HG03460 (cell line): ENCODE measurements at regions not wholly inside any gene's neighbourhood (a gene's known extent, or its start where the extent isn't known, plus 50 kb on each side); places are given as distances from the start of the nearest gene placed in this dataset.

Experiments used
- ATAC-seq: cut with Tn5 transposase; IDR thresholded peaks from one replicate; pipeline ENCODE4 v1.9.1; 2021; ENCODE audit not compliant: unreplicated experiment

DNA sequence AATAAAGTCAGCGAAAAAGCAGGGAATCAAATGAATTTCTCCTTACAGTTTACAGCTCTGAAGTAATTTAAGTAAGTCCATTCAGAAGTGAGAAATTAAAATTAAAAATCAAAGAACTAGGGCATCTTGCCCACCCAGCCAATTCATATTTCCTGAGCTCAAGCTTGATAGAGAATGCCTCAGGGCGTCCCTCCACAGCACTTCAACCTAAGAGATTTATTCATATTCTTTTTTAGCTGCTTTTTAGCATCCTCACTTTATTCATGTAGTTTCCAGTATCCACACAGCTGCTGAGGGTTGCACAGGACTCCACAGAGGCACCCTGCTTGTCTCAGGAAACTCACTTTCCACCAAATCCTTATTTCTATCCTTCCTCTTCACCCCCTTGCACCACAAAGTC is 900.3 kb downstream of the BCL11A start:
- ATAC-seq = no peak

DNA sequence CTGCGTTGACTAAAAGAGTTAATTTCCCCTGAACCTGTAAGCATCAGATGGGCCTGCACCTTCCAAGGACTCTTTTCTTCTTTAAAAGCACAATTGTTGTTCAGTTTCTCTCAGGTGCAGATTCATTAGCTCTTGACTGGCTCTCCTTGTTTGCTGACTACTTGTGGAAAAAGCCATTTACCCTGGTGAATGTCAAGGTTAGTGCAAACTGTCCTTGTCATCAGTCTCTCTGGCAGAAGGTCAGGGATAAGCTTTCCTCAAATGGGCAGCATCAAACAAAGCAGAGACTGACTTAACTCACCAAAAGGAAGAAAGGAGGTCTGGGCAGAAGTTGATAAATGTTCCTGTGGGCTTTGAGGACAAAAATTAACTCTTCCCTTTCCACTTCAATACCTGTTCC is 922.7 kb downstream of the BCL11A start:
- ATAC-seq = no peak

DNA sequence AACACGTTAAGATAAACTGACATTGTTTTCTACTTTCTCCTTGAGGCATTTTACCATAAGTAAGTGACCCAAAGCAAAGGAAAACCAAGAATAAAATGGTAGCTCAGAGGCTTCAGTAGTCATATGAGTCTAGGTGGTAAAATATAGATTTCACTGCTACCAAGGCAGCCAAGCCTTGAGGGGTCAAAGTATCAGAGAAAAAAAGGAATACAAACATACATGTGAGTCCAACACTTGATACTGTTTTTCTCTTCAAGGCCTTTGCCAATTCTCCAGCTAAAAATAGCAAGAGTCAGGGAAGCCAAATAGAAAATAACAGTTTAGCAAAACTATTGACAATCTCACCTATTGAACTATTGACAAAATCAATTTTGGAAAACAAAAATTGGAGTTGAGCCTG is 925.9 kb downstream of the BCL11A start:
- no peak for ATAC-seq

DNA sequence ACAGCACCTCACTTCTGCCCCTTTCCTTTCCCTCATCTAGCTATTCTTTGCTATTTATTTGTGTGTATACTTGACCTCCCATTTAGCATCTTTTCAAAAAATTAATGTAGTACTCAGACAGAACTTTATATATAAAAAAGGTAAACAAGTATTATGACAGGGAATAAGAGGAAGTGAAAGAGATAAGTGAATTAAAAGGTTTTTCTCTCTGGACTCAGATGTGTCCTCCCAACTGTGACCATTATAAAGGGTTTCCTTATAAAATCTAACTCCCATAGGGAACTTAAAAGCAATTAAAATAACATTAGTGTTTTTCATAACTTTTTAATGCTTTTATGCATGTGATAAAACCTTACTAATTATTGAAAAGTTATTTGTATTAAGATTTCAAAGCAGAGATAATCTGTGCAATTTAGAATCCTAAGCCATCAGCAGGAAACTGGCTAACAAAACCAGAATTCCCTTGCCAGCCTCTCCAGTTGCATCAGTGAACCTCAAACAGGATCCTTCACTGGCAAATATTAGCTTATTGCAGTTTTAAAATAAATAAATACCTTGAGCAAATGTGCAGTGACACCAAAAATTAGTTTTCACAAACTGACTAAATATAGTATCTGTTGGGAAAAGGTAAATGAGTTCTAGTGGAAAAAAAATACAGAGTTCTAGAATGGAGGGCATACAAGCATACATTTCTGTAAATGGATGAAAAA is 930.7 kb downstream of the BCL11A start:
- ATAC-seq = no peak

DNA sequence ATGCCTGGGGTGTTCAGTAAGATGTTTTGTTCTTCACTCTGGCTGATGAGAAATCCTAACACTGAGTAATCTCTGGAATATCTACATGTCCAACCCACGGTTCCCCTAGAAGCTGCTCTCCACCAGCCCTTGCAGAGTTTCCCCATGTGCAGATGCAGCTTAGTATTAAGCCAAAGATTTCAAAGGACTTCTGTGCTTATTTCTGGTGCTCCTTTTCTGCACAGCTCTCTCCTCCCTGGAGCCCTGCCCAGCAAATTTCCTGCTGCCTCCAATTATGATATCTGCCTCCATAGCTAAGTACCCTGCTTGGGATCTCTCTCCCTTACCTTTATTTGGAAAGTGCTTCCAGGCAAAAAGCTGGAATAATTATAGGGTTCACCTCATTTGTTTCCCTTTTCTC is 949.3 kb downstream of the BCL11A start:
- ATAC-seq = no peak

DNA sequence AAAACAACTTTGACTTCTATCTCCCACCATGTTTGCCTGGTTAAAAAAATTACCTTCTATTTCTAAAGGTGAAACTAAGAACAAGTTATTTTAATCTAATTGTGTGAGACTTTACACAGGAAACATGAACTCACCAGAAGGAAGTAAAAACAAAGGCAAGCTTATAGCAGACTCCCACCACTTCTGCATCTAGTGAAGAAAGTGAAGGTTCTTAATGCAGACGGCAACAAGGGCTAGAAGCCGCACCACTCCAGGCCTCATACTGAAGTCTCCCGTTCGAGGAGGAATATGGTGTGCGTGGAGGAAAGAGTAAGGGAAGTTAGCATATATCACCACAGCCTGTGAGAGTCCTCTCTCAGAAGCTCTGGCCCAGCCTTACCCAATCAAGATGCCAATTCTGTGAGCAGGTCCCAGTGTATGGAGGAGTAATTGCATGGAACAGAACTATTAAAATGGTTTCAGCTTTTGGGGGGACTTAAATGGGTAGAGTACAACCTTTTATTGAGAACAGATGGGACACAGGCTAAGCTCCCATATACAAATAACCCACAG is 958.7 kb downstream of the BCL11A start:
- ATAC-seq = no peak

DNA sequence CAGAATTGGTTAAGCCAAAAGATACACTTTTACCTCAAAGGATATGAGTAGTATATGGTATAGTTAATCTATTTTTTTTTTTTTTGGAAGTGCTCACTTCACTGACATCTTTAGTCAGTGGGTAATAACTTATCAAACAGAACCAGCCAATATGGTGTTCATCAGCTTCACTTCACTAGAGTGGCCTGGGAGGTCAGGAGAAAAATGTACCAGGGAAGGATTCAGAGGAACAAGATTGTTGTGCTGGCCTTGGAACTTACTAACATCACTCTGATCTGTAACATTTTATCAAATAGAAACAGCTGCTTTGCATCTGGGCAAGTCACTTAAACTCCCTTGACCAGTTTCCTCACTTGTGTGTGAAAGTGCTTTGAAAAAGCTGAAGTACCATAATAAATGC is 962.7 kb downstream of the BCL11A start:
- ATAC-seq = no peak

DNA sequence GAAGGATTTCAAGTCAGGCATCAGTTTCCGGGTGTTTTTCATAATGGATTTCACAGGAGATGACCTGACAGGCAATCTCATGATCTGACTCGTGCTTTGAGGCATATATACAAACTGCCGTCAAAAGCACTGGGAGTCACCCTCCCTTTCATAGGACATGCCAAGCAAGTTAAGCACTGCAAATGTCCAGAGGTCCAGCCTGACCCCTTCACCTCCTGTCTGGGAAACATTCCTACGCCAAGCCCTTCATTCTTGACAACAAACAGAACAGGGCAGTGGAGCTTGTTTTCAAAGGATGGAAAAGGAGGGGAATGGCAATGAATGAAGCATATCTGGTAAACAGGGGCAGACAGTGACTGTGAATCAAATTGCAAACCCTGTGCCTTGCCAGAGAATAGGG is 963.6 kb downstream of the BCL11A start:
- no peak for ATAC-seq

DNA sequence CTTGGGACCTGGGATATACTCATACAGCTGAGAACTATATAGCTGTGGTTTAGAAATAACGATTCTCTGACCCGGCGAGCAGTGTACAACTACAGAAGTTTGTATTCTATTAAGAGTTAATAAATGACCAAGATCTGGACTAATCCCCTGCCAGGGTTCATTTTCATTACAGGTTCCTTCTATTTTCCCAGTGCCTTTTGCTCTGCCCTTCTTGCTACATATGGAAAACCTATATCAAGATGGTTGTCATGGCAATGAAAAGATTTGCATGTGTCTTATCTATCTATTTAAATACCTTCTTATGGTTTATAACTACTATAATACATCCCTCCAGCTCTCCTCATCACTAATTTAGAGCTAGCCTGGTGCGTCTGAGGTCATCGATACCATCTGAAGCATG is 965.2 kb downstream of the BCL11A start:
- no peak for ATAC-seq

DNA sequence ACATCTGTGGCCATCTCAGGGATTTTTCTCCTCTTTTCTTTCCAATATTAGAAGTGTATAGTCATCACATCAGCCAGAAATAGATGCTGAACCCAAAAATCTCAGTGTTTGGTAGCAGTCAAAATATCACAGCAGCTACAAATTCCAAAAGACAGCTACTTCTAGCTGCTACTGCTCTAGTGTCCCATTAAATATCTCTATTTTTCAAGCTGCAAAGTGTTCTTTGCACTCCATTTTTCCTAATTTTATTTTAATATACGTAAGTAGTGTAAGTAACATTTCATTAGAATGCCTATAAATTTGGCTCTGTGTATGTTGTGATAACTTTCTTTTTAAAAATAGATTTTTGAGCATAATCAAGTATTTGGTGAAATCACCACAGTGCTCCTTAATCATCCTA is 967.3 kb downstream of the BCL11A start:
- ATAC-seq = no peak

DNA sequence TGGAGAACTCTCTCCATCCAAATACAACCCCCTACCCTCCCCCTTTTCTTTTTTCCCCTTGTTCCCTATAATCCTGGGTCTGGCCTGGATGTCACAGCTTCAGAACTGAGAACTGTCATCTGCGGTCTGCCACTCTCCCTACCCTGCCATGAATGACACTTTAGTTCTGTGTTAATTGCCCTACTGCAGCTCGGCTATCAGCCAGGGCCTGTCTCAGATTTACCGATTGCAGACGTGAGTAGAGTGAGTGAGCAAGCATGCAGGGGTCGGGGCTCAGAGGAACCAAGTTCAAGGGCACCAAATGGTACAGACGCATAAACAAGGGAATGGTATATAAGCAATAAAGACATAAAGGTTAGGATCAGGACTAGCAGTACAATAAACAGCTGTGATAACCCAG is 967.8 kb downstream of the BCL11A start:
- no peak for ATAC-seq

DNA sequence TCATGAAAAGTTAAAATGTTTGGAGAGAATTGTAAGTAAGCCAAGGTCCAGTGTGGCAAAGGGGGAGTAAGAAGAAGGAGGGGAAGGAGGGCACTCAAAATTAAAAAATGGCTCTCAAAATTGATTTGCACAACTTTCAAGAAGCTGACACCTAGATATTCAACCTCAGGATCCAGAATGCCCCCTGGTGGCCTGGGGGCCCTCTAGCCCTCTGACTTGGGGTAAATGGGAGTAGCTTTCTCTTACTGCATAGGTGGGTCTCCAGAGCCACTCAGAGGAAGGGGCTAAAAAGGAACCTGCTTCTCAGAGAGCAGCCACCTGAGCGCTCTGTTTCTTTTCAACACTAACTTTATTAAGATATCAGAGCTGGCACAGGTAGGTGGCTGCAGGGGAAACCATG is 968.5 kb downstream of the BCL11A start:
- ATAC-seq = no peak

DNA sequence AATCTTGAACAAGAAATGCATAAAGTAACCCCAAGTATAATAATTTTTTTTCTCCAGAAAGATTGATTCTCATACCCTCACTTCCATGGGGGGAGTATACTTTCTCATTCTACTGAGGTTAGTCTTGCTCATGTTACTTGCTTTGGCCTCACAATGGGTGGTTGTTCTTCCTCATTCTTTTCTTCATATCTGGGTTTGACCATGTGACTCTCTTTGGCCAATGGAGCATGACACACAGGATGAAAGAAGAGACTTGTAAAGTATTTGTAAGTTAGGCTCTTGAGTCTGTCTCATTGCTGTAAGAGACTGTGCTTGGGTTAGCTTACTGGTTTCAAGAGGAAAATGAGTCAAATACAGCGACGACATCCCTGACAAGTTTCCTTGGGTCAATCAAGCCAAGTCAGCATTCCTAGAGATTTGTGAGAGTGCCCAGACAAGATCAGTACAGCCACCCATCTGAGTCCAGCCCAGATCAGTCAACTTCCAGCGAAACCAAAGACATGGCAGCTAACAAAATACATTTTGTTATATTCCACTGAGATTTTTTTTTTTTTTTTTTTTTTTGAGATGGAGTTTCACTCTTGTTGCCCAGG is 970.2 kb downstream of the BCL11A start:
- ATAC-seq = no peak

DNA sequence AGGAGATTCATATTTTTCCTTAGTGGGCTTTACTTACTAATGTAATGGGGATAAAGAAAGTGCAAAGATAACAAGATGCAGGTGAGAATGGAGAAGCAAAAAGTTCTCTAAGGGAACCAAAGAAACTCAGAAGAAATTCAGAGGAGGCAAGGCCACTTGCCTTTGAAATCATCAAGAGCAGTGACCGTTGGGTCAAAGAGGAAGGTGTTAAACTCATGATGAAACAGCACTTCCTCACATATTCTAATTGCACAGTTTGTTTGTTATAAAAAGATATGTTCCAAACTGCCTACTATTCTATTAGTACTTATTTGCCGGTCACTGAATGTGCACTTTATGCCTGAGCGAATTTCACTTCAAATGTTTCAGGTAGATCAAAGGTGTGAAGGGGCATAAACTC is 975.1 kb downstream of the BCL11A start:
- ATAC-seq = no peak

DNA sequence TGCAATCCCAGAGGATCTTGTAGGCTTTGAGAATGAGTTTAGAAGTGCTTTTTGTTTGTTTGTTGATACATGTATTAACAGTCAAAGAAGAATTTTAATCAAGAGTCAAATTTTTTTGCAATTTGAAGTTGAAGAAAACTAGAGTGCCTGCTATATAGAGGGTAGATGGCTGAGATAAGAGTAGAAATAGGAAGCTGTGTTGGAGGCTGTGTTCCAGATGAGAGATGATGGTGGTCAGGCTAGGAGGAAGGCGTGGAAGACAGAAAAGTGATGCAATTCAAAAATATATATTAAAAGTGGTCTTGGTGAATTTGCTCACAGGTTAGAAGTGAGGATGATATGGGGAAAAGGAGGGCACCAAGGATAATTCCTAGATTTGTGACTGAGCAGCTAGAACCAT is 978.3 kb downstream of the BCL11A start:
- ATAC-seq = no peak

DNA sequence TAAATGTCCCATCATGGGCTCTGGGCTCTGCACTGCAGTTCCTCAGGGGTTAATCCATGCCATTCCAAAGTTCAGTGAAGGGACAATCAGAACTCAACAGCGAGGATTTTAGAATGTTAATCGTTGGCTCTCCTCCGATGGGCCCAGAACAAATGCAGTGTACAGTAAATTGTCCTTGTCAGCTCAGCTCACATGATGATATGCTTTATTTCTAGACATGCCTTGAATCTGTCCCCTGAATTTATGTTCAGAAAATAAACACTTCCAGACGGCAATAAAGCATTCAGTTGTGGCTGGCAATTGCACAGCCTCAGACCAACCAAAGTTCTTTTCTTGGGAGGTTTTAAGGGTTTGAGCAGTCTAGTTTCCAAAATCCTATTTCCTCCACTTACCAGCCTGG is 981.2 kb downstream of the BCL11A start:
- ATAC-seq = no peak

DNA sequence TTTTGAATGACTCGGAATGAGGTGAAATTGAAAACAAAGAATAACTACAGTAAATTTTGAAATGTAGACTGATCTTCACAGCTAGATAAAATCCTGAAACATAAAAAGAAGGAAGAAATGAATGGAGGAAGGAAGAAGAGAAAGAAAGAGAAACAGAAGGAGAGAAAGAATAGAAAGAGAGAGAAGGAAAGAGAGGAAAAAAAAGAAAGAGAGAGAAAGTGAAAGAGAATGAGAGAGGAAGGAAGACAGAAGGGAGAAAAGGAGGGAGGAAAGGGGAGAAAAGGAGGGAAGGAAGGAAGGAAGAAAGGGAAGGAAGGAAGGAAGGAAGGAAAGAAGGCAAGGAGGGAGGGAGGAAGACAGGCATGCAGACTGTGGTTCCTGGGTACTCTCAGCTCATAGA is 982.6 kb downstream of the BCL11A start:
- ATAC-seq = no peak

DNA sequence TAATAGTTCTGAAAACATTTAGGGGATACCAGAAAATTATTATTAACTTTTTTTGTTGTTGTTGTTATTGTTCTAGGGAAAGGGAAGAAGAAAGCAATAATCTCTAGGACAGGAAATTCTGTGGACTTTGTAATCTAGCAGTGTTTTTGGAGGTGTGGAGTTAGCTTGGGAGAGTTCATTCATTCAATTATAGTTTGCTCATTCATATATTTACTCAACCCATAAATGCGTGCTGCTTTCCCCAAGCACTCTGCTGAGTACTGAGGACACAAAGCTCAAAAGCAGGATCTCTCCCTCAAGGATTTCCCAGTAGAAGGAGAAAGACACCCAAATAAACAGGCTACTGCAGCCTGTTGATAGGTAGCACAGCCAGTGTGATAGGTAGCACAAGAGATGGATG is 984.3 kb downstream of the BCL11A start:
- ATAC-seq = no peak

DNA sequence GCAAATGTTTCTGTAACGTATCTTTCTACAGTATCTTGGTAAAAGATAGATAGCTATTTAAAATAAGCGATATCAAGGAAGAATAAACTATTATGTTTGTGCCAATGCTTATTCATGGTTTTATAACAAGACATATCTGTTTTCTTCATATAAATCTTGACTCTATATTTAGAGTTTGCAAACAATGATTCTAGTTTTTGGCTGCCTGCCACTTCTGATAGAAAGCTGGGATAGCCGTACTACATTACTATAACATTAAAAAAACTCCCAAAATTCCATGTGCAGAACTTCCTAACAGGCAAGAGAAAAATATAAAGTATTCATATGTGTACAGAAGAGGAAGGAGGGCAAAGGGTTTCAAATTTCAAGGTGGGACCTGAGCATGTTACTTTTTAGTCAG is 985.0 kb downstream of the BCL11A start:
- ATAC-seq = no peak

DNA sequence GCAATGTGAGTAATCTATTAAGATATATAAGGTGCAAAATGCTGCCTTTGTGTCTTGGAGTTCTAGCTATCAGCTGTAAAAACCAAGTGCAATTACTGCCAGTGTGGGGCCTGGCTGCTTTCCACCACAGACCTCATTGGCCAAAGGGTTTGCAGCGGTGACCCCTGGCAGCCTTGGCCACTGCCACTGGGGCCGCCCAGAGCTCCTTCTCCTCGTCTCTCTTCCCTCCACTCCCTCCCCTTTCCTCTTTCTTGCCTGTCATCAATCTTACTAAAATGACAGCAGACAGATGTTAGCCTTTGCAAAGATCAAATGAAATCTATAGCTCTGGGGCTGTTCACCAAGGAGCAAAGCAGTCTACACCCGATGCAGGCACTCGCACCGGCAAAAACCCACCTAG is 986.3 kb downstream of the BCL11A start:
- no peak for ATAC-seq

DNA sequence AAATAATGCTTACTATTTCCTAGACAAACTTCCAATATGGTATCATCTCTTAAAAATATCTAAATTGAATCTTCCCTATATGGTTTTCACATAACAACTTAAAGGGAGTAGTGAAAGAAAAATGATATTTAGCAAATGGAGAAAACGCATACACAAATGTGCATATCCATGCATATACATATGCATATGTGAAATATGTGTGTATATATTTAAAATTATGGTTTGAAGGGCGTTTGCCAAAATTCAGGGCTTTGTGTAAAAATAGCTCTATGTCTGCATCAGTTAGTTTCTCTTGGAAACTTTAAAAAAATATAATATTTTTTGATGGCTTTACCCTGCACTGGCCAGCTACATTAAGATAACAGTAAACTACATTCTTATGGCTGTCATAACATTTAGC is 986.7 kb downstream of the BCL11A start:
- no peak for ATAC-seq

DNA sequence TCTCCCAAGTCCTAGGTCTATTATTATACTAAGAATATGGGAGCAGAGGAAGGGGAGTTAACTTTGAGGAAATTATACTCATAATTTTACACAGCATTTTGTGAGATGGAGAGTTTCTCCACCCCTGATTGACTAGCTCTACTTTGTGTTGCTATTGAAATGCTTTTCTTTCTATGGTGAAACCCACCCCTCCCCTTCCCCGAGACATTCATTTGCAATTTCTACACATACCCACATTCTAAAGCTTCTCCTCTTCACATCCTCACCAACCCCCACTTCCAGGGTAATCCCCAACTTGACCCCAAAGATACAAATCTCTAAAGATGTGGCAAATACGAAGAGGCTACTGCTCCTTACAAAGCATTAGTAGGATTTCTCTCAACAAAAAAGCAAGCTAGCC is 992.2 kb downstream of the BCL11A start:
- ATAC-seq = no peak

DNA sequence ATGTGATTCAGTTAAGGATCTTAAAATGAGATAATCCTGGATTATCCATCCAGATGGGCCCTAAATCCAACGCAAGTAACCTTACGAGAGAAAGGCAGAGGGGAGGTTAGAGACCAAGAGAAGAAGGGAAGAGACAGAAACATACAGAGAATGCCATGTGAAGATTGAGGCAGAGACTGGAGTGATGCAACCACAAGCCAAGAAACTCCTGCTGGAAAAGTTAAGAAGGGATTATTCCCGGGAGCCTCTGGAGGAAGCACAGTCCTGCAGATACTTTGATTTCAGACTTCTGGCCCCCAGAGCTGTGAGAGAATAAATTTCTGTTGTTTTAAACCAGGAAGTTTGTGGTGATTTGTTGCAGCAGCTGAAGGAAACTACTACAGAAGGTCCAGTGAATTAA is 992.7 kb downstream of the BCL11A start:
- no peak for ATAC-seq
